ENCODE measurements at regions not wholly inside any gene's neighbourhood (a gene's known extent, or its start where the extent isn't known, plus 50 kb on each side); places are given as distances from the start of the nearest gene placed in this dataset.

DNA sequence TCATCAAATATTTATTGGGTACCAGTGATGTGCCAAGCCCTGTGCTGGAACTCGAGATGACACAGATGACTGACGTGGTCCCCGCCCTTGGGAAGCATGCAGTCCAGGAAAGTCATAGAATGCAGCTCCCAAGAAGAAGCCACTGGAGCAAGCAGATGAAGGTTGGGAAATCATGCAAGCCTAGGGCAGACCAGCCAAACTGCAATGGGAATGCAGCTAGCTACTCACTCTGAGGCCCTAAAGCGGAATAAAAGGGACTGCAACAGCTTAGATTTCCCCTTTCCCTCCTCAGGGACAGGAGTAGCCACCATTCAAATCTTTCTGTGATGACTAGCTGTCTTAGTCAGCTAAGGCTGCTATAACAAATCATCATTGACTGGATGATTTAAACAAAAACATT, 152.2 kb downstream of the MAFB start:
- TF ChIP-seq EZH2 (IDR thresholded peaks at IDR 0.05; ENCODE audit: borderline replicate concordance, low read depth, low read length, severe bottlenecking): no peak
- TF ChIP-seq, protein P1, sequence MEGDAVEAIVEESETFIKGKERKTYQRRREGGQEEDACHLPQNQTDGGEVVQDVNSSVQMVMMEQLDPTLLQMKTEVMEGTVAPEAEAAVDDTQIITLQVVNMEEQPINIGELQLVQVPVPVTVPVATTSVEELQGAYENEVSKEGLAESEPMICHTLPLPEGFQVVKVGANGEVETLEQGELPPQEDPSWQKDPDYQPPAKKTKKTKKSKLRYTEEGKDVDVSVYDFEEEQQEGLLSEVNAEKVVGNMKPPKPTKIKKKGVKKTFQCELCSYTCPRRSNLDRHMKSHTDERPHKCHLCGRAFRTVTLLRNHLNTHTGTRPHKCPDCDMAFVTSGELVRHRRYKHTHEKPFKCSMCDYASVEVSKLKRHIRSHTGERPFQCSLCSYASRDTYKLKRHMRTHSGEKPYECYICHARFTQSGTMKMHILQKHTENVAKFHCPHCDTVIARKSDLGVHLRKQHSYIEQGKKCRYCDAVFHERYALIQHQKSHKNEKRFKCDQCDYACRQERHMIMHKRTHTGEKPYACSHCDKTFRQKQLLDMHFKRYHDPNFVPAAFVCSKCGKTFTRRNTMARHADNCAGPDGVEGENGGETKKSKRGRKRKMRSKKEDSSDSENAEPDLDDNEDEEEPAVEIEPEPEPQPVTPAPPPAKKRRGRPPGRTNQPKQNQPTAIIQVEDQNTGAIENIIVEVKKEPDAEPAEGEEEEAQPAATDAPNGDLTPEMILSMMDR (IDR thresholded peaks at IDR 0.05; ENCODE audit: extremely low read depth in 1 of 2, insufficient read depth in 1 of 2, low read depth in 1 of 2, low read length in 2 of 2): no peak
- no peak for TF ChIP-seq POLR2A (IDR thresholded peaks at IDR 0.05; ENCODE audit: low read depth, low read length)
- no peak for TF ChIP-seq POLR2AphosphoS5 (IDR thresholded peaks at IDR 0.05; ENCODE audit: insufficient read depth, low read depth, low read length)
- TF ChIP-seq JUN (IDR thresholded peaks at IDR 0.05; ENCODE audit: borderline replicate concordance, insufficient read depth, insufficient read length, low read depth): no peak
